ENCODE measurements at regions not wholly inside any gene's neighbourhood (a gene's known extent, or its start where the extent isn't known, plus 50 kb on each side); places are given as distances from the start of the nearest gene placed in this dataset.
"Not testable (repeated sequence)": the region's sequence is repeated elsewhere in the genome, so short reads cannot be mapped to it uniquely, and the experiment has no call there.

GRCh38 chr20:11708223-11708622, 209.5 kb upstream of the BTBD3 start:
- TF ChIP-seq CTCF, POLR2A (IDR thresholded peaks at IDR 0.05): not testable (repeated sequence)

All from Peyer's patch (tissue), 4 donors.